SIG-M5 treated with dmso at 0.1 percent for 504 hours (cell line): ENCODE measurements at regions not wholly inside any gene's neighbourhood (a gene's known extent, or its start where the extent isn't known, plus 50 kb on each side); places are given as distances from the start of the nearest gene placed in this dataset.

Experiments used
- DNase-seq: peaks from one replicate; lab custom pipeline; 2025; ENCODE audit not compliant: unreplicated experiment; lab: John Stamatoyannopoulos, UW

DNA sequence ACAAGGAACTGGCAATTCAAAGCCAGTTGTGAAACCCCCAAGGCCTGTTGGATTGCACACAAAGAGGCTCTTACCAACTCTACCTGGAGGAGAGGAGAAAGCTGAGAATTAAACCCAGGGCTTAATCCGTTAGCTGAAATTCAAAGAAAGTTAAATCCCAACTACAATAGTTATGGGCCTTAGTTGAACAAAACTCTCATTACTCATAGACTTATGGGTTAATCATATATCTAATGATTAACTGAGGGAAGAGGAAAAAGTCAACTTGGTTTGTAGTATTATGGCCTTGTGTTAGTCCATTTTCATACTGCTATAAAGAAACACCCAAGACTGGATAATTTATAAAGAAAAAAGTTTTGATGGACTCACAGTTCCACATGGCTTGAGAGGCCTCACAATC lies 838.2 kb upstream of the ADGRL2 start:
- DNase-seq = no peak

DNA sequence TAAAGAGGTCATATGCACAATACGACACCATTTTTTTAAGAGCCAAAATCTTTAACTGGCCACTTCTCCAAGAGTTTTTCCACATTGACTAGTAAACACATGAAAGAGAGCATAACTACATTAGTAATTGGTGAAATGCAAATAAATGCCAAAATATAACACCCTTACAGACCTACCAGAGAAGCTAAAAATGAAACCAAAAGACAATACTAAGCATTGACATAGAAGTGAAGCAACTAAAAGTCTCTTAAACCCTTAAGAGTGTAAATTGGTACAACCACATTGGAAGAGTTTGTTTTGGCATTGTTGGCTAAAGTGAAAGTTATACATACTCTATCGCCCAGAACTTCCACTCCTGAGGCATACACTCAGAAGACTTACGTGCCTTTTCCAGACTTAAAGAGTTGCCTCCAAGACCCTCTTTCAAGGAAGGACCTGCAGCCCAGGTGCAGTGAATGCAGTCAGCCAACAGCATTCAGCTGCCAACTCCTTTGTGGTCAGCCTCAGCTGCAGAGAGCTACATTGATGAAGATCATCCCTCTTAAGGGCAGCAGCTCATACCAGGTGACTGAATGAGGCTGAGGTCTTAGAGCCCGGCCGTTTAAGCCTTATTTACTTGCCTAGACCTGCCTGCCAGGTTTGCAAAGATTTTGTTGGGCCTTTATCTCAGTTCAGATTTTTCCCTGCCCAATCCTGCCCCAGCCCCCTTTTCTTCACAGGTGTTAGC lies 839.1 kb upstream of the ADGRL2 start:
- no peak for DNase-seq

GRCh38 chr1:80933346-80933745 lies 867.4 kb upstream of the ADGRL2 start:
- no peak for DNase-seq

DNA sequence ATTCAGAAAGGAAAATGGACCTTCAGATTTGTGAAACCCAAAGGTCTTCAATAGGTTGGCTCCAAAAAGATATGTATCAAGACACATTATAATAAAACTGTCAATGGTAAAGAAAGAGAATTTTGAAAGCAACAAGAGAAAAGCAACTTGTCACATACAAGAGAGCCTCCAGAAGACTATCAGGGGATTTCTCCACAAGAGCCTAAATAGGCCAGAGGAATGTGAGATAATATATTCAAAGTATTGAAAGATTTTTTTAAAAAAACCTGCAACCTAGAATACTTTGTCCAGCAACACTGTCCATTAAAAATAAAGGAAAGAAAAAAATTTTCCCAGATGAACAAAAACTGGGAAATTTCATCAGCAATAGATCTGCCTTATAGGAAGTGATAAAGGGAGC lies 869.6 kb upstream of the ADGRL2 start:
- DNase-seq = no peak

DNA sequence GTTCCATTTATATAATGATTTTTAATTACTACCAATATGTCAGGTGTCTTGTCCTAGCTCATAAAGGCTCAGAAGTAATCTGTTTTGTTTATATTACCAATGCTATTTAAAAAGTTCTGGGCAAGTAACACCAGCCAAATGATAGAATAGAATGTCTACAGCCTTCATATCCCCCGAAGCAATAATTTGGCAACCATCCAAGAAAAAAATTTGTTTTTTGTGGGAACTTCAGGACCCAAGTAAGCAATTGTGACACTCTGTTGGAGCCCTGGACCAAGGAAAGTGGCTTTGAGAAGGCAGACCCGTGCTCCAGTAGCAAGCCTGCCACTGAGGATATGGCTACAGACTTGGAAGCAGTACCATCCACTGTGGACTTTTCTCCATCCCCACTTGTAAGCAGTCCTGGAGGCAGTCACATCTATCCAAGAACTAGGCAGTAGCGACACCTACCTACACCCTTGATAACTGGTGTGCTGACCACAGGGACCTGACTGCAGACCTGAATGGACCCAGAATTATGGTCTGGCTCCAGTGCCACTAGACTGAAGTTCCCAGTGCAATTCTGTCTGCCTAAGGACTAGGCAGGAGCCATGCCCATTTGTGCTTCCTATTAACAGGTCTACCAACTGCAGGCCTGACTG lies 870.7 kb upstream of the ADGRL2 start:
- DNase-seq = no peak

DNA sequence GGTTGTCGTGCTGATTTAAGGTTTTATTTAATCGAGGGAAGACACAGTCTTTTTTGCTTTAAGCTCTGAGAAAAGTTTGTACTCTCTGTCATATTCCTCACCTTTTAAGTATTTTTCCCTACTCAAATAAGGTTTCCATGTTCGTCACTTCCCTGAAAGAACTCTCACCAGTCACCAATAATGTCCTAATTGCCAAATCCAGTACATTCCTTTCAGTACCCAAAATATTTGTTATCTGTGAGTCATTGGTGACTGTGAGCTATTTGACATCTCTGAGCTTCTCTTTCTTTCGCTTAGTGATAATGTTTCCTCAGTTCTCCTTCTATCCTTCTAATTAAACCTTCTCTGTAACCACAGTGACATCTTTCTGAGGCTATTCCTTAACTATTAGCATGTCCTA lies 874.2 kb upstream of the ADGRL2 start:
- no peak for DNase-seq

DNA sequence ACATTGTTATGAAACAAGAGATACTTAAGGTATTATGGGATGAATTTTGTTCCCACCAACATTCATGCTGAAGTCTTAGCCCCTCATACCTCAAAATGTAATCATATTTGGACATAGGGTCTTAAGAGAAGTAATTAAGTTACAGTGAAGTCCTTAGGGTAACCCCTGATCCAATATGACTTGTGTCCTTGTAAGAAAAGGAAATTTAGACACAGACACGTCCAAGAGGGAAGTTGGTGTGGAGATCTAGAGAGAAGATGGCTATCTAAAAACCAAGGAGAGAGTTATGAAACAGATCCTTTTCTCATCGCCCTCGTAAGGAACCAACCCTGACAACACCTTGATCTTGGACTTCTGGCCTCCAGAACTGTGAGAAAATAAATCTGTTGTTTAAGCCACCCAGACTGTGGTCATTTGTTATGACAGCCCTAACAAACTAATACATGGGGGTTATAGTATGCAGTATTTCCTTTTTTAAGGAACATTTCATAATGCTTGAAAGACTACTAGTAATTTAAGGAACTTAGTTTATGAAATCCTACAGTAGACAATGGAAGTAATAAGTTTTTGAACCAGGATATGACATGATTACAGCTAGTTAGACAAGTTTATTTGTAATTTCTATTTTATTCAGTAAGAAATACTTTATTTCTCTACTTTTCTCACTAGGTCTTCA lies 875.5 kb upstream of the ADGRL2 start:
- no peak for DNase-seq

GRCh38 chr1:80924290-80924689 lies 876.4 kb upstream of the ADGRL2 start:
- DNase-seq = no peak

DNA sequence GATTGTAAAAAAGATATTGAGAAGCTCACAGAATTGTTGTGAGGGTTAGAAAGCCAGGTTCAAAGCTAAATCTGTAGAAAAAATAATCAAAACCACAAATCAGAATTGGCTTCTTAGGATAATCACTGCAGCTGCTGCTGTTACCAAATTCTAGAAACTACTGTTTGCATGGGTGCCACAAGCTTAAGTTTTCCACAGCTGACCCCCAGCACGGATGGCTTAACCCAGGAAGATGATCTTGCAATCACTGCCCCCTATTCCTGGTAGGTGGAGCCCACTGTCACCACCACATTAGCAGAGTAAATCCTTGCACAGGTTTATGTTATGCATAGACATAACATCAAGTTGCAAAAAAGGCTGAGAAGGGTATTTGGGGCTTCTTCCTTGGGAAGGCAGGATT lies 877.8 kb upstream of the ADGRL2 start:
- DNase-seq = no peak

DNA sequence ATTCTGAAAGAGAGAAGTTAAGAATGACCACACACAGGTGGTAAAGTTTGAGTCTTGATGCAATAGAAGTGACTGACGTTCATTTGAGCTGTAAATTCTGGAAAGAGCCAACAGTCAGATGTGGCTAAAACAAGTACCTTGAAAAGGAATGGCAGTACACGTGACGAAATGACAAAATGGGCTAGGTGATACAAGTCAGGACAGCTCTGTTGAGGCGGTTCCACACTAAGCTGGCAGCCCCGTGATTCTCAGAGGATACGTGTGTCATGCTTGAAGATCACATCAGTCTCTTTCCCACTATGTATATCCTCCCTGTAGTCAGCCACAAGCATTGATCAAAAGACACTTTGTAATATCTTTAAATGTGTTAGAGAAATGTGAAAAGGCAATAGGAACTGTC lies 881.3 kb upstream of the ADGRL2 start:
- no peak for DNase-seq

GRCh38 chr1:80918380-80918779 lies 882.4 kb upstream of the ADGRL2 start:
- no peak for DNase-seq

DNA sequence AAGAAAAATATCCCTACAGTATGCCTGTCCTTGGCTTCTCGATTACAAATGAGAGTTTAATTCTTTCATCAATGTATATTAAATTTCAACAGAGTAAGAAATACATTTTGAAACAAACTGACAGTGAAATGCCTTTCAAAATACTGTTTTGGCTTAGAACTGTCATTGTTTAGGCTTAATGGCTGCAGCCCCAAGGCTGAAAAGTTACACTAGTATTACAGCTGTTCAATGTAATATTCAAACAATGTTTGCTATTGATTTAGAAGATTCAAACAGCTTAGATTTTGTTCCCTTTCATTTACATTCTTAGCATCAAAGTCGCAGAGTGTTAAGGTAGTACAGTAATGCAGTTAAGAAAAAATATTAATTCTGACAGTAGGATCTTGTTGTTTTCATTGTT lies 882.9 kb upstream of the ADGRL2 start:
- DNase-seq = no peak

GRCh38 chr1:80917225-80917624 lies 883.5 kb upstream of the ADGRL2 start:
- DNase-seq = no peak

- no peak for DNase-seq
Observed at GRCh38 chr1:80915491-80915890, 885.2 kb upstream of the ADGRL2 start.

GRCh38 chr1:80910426-80910825 lies 890.3 kb upstream of the ADGRL2 start:
- DNase-seq = no peak

GRCh38 chr1:80909172-80909784 lies 891.5 kb upstream of the ADGRL2 start:
- DNase-seq = no peak

GRCh38 chr1:80896781-80897356 lies 903.9 kb upstream of the ADGRL2 start:
- no peak for DNase-seq

GRCh38 chr1:80894921-80895320 lies 905.8 kb upstream of the ADGRL2 start:
- no peak for DNase-seq

- DNase-seq = no peak
Observed at GRCh38 chr1:80893115-80893514, 907.6 kb upstream of the ADGRL2 start.

DNA sequence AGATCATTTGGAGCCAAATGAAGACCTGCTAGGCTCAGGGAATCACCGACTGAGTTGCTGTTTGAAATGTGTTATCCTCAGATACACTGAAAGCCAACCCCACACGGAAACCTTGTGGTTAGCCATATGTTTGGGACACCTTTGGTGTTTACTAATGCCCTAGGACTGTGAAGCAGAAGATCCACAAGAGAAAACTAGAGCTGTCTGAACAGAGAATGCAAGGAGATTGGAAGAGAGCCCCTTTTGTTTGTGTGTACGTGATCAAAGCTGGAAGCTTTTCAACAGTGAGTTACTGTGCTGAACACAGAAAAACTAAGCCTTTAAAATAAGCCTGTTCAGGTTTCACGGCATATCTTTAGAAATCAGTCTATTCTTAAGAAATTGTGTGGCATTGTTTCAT lies 908.2 kb upstream of the ADGRL2 start:
- no peak for DNase-seq

DNA sequence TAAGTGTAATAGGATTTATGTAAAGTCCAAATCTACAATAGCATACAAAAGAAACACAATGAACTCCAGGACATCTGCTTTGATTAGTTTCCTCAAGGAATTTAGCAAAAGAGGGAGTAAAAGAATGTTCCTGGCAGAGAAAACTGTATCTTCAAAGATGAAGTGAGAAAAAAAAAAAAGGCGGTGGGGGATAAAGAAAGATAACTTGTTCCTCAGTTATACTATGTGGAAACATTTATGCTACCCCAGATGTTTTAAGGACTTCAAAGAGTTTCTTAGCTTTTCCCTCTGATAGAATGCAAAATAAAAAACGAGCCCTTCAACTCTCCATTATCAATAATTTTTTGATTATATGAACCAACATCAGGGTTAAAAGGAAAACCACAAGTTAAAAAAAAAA lies 908.9 kb upstream of the ADGRL2 start:
- no peak for DNase-seq

- DNase-seq = no peak
Observed at GRCh38 chr1:80882553-80882952, 918.2 kb upstream of the ADGRL2 start.
